Tibial artery (tissue), 4 donors: ENCODE measurements at regions not wholly inside any gene's neighbourhood (a gene's known extent, or its start where the extent isn't known, plus 50 kb on each side); places are given as distances from the start of the nearest gene placed in this dataset.
"Not testable (repeated sequence)": the region's sequence is repeated elsewhere in the genome, so short reads cannot be mapped to it uniquely, and the experiment has no call there.

Source experiments
- DNase-seq, 2 donors: peaks; one replicate each; pipeline ENCODE4 v3.0.0-alpha.2; 2019
- H3K27ac ChIP-seq, 2 donors: fragments of 200-600 bp; sonication (generic) in 1 of 2; 1 replicate in 1 of 2; 2 replicates in 1 of 2; pipeline ENCODE4 v1.5.1; 2018 to 2019; ENCODE audit warnings: mild to moderate bottlenecking in 1 of 2
- H3K27me3 ChIP-seq, 2 donors: fragments of 200-600 bp; sonication (generic) in 1 of 2; one replicate each; pipeline versions ENCODE4 v1.5.1 to v1.6.0; 2016 to 2019
- H3K36me3 ChIP-seq, 3 donors: fragments of 200-600 bp; sonication (generic) in 2 of 3; one replicate each; pipeline ENCODE4 v1.5.1; 2016 to 2019; ENCODE audit warnings: mild to moderate bottlenecking in 2 of 3
- H3K4me1 ChIP-seq, 4 donors: fragments of 200-600 bp; sonication (generic) in 2 of 4; 1 replicate in 3 of 4; 2 replicates in 1 of 4; pipeline ENCODE4 v1.5.1; 2016 to 2019
- H3K4me3 ChIP-seq, 2 donors: fragments of 200-600 bp; sonication (generic) in 1 of 2; 1 replicate in 1 of 2; 2 replicates in 1 of 2; pipeline ENCODE4 v1.5.1; 2018 to 2019; ENCODE audit warnings: mild to moderate bottlenecking in 2 of 2
- H3K9me3 ChIP-seq, 3 donors: fragments of 200-600 bp; sonication (generic) in 1 of 3; one replicate each; pipeline ENCODE4 v1.5.1; 2016 to 2019
- CTCF ChIP-seq, 2 experiments: fragments of 200-600 bp in 1 of 2; fragments of 450-650 bp in 1 of 2; IDR thresholded peaks; one replicate each; pipeline ENCODE4 v1.5.1; 2017 to 2019; ENCODE audit warnings: antibody characterized with exemption in 2 of 2, mild to moderate bottlenecking in 1 of 2, moderate library complexity in 1 of 2
- intact Hi-C: fragments of 100-400 bp; cut with DNase I; formaldehyde crosslinking; loops from one replicate; pipeline ENCODE4 v1.15.0; 2023; ENCODE audit warnings: low total_unique reads

- no peak overlapping the region for H3K27ac ChIP-seq
- no peaks in the 10 kb centered on the region for H3K36me3 ChIP-seq
- H3K27me3 ChIP-seq: no peaks in the 10 kb centered on the region
- intact Hi-C loops: no loop called here
- no peaks in the 10 kb centered on the region for H3K9me3 ChIP-seq
- DNase-seq: no peak
- TF ChIP-seq CTCF (IDR thresholded peaks at IDR 0.05): no peak
- peaks cover 0 to 4% (median 0%) of the 10 kb centered on the region in 4 donors for H3K4me1 ChIP-seq
- no peak overlapping the region for H3K4me3 ChIP-seq
Measured at GRCh38 chr2:67612576-67613042, 215.5 kb downstream of the ETAA1 start.

- Histone ChIP-seq H3K4me3 (no peak overlapping the region), H3K27ac (no peak overlapping the region), H3K4me1 (peaks cover 0 to 4% (median 0%) of the 10 kb centered on the region in 4 donors), H3K27me3 (no peaks in the 10 kb centered on the region), H3K36me3 (no peaks in the 10 kb centered on the region), H3K9me3 (no peaks in the 10 kb centered on the region)
- intact Hi-C loops: no loop called here
- no peak for TF ChIP-seq CTCF (IDR thresholded peaks at IDR 0.05)
- no peak for DNase-seq
Measured at GRCh38 chr2:67613227-67613626, 216.1 kb downstream of the ETAA1 start.

DNA sequence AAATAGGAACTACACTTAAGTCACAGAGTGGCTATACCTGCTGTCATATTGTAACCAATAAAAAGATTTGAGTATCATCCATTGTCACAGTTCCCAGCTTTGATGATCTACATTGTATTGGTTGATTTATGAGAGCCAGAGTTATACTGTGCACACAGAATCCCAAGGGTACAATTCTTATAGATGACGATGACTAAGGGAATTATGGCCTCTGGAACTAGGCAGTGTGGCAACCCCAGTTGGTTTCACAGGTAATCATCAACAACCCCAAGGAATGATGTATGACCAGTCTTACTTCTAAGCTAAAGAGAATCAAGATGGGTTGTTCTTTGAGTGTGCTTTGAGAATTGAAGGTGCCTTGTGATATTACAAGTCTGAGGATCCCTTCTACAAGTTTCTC, 217.3 kb downstream of the ETAA1 start:
- intact Hi-C loops: no loop called here
- no peak overlapping the region for H3K4me3 ChIP-seq
- no peaks in the 10 kb centered on the region for H3K36me3 ChIP-seq

DNA sequence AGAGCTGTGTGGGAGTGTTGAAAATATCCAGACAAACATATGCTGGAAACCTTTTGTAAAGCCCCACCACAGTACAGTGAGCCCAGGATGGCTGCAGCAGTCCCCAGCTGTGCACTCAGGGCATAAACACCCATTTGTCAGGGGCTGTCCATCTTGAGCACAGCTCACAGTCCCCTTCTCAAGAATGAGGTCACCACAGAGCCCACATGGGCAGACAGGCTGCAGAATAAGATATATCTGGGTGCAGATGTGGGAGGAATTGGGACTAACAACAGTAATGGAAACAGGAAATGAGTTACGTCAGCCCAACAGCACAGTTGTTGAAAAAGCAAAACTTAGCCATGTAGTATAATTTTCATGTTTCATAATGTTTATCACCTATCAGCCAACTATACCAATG, 219.6 kb downstream of the ETAA1 start:
- Histone ChIP-seq H3K9me3 (no peaks in the 10 kb centered on the region), H3K4me3 (no peak overlapping the region), H3K27ac (no peak overlapping the region), H3K36me3 (no peaks in the 10 kb centered on the region), H3K27me3 (no peaks in the 10 kb centered on the region), H3K4me1 (peaks cover 0 to 4% (median 0%) of the 10 kb centered on the region in 4 donors)
- intact Hi-C loops: no loop called here
- TF ChIP-seq CTCF (IDR thresholded peaks at IDR 0.05): no peak
- no peak for DNase-seq

More for the DNA sequence above, 217.3 kb downstream of the ETAA1 start:
- no peaks in the 10 kb centered on the region for H3K9me3 ChIP-seq
- no peaks in the 10 kb centered on the region for H3K27me3 ChIP-seq
- TF ChIP-seq CTCF (IDR thresholded peaks at IDR 0.05): no peak
- no peak overlapping the region for H3K27ac ChIP-seq
- DNase-seq: no peak
- peaks cover 0 to 4% (median 0%) of the 10 kb centered on the region in 4 donors for H3K4me1 ChIP-seq

DNA sequence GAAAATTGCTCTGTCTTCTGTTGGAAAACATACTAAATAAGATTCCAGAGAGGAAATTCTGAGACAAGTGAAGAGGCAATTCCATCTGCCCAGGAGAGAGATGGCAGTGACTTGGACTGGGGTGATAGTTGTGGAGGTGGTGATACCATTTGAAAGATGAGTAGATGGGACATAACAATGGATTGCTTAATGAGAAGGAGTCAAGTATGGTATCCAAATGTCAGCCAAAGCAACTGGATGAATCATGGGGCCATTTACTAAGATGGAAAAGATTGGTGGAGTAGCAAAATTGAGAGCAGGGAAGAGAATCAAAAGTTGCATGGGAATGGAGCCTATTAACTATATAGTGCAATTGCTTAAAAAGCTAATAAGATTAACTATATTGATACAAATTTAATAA, 222.1 kb downstream of the ETAA1 start:
- no peak for DNase-seq
- TF ChIP-seq CTCF (IDR thresholded peaks at IDR 0.05): no peak
- H3K27me3 ChIP-seq: no peaks in the 10 kb centered on the region
- H3K4me1 ChIP-seq: peaks cover 0 to 4% (median 0%) of the 10 kb centered on the region in 4 donors
- no peak overlapping the region for H3K4me3 ChIP-seq
- intact Hi-C loops: no loop called here
- no peaks in the 10 kb centered on the region for H3K36me3 ChIP-seq
- H3K27ac ChIP-seq: no peak overlapping the region
- no peaks in the 10 kb centered on the region for H3K9me3 ChIP-seq

- H3K4me1 ChIP-seq, H3K27ac ChIP-seq, H3K36me3 ChIP-seq, DNase-seq, H3K9me3 ChIP-seq, H3K27me3 ChIP-seq, H3K4me3 ChIP-seq, intact Hi-C loops: not testable (repeated sequence)
Measured at GRCh38 chr2:67623741-67624140, 226.6 kb downstream of the ETAA1 start.
